CD14-positive monocyte (primary cell): ENCODE measurements at regions not wholly inside any gene's neighbourhood (a gene's known extent, or its start where the extent isn't known, plus 50 kb on each side); places are given as distances from the start of the nearest gene placed in this dataset.

Experiments
- DNase-seq, 3 donors: peaks; one replicate each; pipeline ENCODE4 v3.0.0-alpha.2; 2011 to 2022
- H2AFZ ChIP-seq: 2 replicates; pipeline ENCODE4 v1.6.0; 2012; ENCODE audit warnings: mild to moderate bottlenecking, low read depth, low read length, inconsistent platforms; ENCODE audit not compliant: insufficient read depth, poor library complexity, severe bottlenecking
- H3K27ac ChIP-seq, 2 donors: 1 replicate in 1 of 2; 2 replicates in 1 of 2; pipeline ENCODE4 v1.5.1; 2012 to 2013; ENCODE audit warnings: low read length in 2 of 2, control low read depth in 1 of 2, inconsistent platforms in 1 of 2, low read depth in 1 of 2, mild to moderate bottlenecking in 1 of 2
- H3K27me3 ChIP-seq, 2 donors: one replicate each; pipeline versions ENCODE4 v1.6.0 to v1.6.1; 2011 to 2013; ENCODE audit warnings: low read length in 2 of 2; ENCODE audit not compliant: control insufficient read depth in 2 of 2, insufficient read depth in 2 of 2
- H3K36me3 ChIP-seq, 2 donors: replicated peaks in 1 of 2; 1 replicate in 1 of 2; 2 replicates in 1 of 2; pipeline versions ENCODE4 v1.5.1 to v1.6.1; 2012 to 2013; ENCODE audit warnings: low read length in 2 of 2, control low read depth in 1 of 2, inconsistent platforms in 1 of 2, mild to moderate bottlenecking in 1 of 2; ENCODE audit not compliant: insufficient read depth in 2 of 2, control insufficient read depth in 1 of 2
- H3K4me1 ChIP-seq, 2 donors: 1 replicate in 1 of 2; 2 replicates in 1 of 2; pipeline versions ENCODE4 v1.5.1 to v1.6.1; 2012 to 2013; ENCODE audit warnings: low read length in 2 of 2, control low read depth in 1 of 2, inconsistent platforms in 1 of 2, mild to moderate bottlenecking in 1 of 2, moderate library complexity in 1 of 2; ENCODE audit not compliant: insufficient read depth in 2 of 2, control insufficient read depth in 1 of 2
- H3K4me2 ChIP-seq: replicated peaks from 2 replicates; pipeline ENCODE3; 2012; ENCODE audit warnings: low read length, moderate library complexity, mild to moderate bottlenecking; ENCODE audit not compliant: poor library complexity, severe bottlenecking; ENCODE audit errors: extremely low read depth
- H3K4me3 ChIP-seq, 3 experiments: fragments of 200-600 bp in 1 of 3; sonication (generic) in 1 of 3; replicated peaks in 1 of 3; 1 replicate in 2 of 3; 2 replicates in 1 of 3; pipeline ENCODE4 v1.5.1; 2011 to 2013; ENCODE audit warnings: low read length in 3 of 3, mild to moderate bottlenecking in 3 of 3, control low read depth in 2 of 3, low read depth in 2 of 3, inconsistent platforms in 1 of 3, moderate library complexity in 1 of 3
- H3K79me2 ChIP-seq: 2 replicates; pipeline ENCODE4 v1.6.0; 2012; ENCODE audit warnings: mild to moderate bottlenecking, control low read depth, inconsistent platforms, low read length, moderate library complexity; ENCODE audit not compliant: insufficient read depth
- H3K9ac ChIP-seq: 2 replicates; pipeline ENCODE4 v1.6.0; 2017; ENCODE audit warnings: low read length, mild to moderate bottlenecking; ENCODE audit not compliant: insufficient read depth, poor library complexity, severe bottlenecking
- H3K9me3 ChIP-seq, 2 donors: replicated peaks in 1 of 2; 1 replicate in 1 of 2; 2 replicates in 1 of 2; pipeline versions ENCODE4 v1.5.1 to v1.6.1; 2012 to 2013; ENCODE audit warnings: low read length in 2 of 2, control low read depth in 1 of 2; ENCODE audit not compliant: control insufficient read depth in 1 of 2, insufficient read depth in 1 of 2
- H4K20me1 ChIP-seq: 2 replicates; pipeline ENCODE4 v1.6.0; 2012; ENCODE audit warnings: mild to moderate bottlenecking, low read length, control low read depth, moderate library complexity; ENCODE audit not compliant: insufficient read depth
- H3K27ac Mint-ChIP-seq, 7 donors: one replicate each; pipeline ENCODE4 v1.8.0; 2020; ENCODE audit warnings: mild to moderate bottlenecking in 7 of 7, mixed read lengths in 7 of 7, moderate library complexity in 6 of 7, inconsistent platforms in 2 of 7
- H3K27me3 Mint-ChIP-seq, 3 donors: one replicate each; pipeline ENCODE4 v1.8.0; 2021 to 2022; ENCODE audit warnings: low read depth in 3 of 3, mild to moderate bottlenecking in 3 of 3, mixed read lengths in 3 of 3, moderate library complexity in 3 of 3, inconsistent platforms in 1 of 3
- H3K36me3 Mint-ChIP-seq, 2 donors: one replicate each; pipeline ENCODE4 v1.8.0; 2020; ENCODE audit warnings: mixed read lengths in 2 of 2, inconsistent platforms in 1 of 2, mild to moderate bottlenecking in 1 of 2
- H3K4me1 Mint-ChIP-seq: one replicate; pipeline ENCODE4 v1.8.0; 2020; ENCODE audit warnings: mild to moderate bottlenecking, mixed read lengths
- H3K4me3 Mint-ChIP-seq, 2 donors: one replicate each; pipeline ENCODE4 v1.8.0; 2020; ENCODE audit warnings: mild to moderate bottlenecking in 2 of 2, mixed read lengths in 2 of 2, moderate library complexity in 1 of 2
- H3K9me3 Mint-ChIP-seq, 7 donors: one replicate each; pipeline ENCODE4 v1.8.0; 2020 to 2022; ENCODE audit warnings: mixed read lengths in 7 of 7, mild to moderate bottlenecking in 6 of 7, moderate library complexity in 6 of 7, inconsistent platforms in 2 of 7
- WGBS: methylation state at CpG from one replicate; pipeline ENCODE4 v1.1.5; 2013; ENCODE audit warnings: missing lambda C conversion rate; ENCODE audit not compliant: insufficient coverage; 5-methylcytosine and 5-hydroxymethylcytosine counted together
- intact Hi-C, 2 donors: fragments of 100-400 bp; cut with micrococcal nuclease; formaldehyde crosslinking; loops; one replicate each; pipeline versions ENCODE4 v1.15.0 to v1.15.1; 2023
- TF ChIP-seq, protein P1 (sequence below): fragments of 200-600 bp; IDR thresholded peaks from one replicate; pipeline ENCODE4 v1.8.0; 2022; ENCODE audit warnings: antibody characterized with exemption, mild to moderate bottlenecking

DNA sequence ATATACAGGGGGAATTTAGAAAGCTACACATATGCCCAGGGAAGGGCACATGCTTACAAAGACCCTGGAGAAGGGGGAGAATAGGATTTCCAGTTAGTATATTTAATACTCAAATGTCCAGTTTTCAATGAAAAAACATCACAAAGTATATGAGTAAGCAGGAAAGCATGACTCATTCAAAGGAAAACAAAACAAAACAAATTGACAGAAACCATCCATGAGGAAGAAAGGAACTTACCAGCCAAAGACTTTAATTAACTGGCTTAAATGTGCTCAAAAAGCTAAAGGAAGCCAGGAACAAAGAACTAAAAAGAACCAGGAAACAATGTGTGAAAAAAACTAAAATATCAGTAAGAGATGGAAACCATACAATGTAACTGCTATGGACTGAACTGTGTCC is 716.2 kb upstream of the ARGLU1 start:
- H3K4me1 Mint-ChIP-seq, result no peaks in the 10 kb centered on the region
- no peaks in the 10 kb centered on the region for H3K4me1 ChIP-seq
- H3K27me3 Mint-ChIP-seq, result no peaks in the 10 kb centered on the region
- no peaks in the 10 kb centered on the region for H3K27me3 ChIP-seq
- no peak overlapping the region for H3K4me3 ChIP-seq
- no peaks in the 10 kb centered on the region for H4K20me1 ChIP-seq
- no peak overlapping the region for H3K9ac ChIP-seq
- H3K36me3 Mint-ChIP-seq, result no peaks in the 10 kb centered on the region
- intact Hi-C loops, result no loop called here
- no peak overlapping the region for H3K27ac ChIP-seq
- no peak overlapping the region for H3K4me3 Mint-ChIP-seq
- no peak overlapping the region for H2AFZ ChIP-seq
- H3K36me3 ChIP-seq, result no peaks in the 10 kb centered on the region
- TF ChIP-seq, protein P1, sequence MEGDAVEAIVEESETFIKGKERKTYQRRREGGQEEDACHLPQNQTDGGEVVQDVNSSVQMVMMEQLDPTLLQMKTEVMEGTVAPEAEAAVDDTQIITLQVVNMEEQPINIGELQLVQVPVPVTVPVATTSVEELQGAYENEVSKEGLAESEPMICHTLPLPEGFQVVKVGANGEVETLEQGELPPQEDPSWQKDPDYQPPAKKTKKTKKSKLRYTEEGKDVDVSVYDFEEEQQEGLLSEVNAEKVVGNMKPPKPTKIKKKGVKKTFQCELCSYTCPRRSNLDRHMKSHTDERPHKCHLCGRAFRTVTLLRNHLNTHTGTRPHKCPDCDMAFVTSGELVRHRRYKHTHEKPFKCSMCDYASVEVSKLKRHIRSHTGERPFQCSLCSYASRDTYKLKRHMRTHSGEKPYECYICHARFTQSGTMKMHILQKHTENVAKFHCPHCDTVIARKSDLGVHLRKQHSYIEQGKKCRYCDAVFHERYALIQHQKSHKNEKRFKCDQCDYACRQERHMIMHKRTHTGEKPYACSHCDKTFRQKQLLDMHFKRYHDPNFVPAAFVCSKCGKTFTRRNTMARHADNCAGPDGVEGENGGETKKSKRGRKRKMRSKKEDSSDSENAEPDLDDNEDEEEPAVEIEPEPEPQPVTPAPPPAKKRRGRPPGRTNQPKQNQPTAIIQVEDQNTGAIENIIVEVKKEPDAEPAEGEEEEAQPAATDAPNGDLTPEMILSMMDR, result no peak
- H3K79me2 ChIP-seq, result no peaks in the 10 kb centered on the region
- H3K9me3 ChIP-seq, result peaks cover 6 to 14% of the 10 kb centered on the region in 2 donors
- H3K27ac Mint-ChIP-seq, result no peak overlapping the region
- DNase-seq, result no peak
- H3K4me2 ChIP-seq, result no peak overlapping the region
- H3K9me3 Mint-ChIP-seq, result peaks cover 7 to 19% (median 12%) of the 10 kb centered on the region in 7 donors

DNA sequence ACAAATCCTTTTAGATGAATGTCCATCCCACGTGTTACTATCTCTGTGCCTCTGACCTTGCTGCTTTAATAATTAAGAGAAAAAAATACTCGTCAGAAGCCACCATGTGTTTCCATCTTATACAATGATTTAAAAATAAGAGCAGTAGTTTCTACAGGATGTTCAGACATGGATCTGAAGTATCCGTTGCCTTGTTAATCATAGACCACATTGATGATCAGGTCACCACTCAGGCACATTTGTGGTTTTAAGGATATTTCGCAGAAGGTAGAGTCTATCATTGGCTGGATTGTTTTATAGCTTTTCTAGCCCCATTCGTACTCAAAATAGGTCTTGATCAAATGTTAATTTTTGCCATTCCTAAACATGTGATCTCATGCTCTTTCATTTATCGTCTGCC is 710.0 kb upstream of the ARGLU1 start:
- Histone ChIP-seq H3K79me2 (no peaks in the 10 kb centered on the region), H4K20me1 (no peaks in the 10 kb centered on the region), H3K4me1 (no peaks in the 10 kb centered on the region), H3K36me3 (no peaks in the 10 kb centered on the region), H3K27ac (no peak overlapping the region), H3K27me3 (no peaks in the 10 kb centered on the region), H2AFZ (no peak overlapping the region), H3K4me2 (no peak overlapping the region), H3K9me3 (peaks cover 5 to 8% of the 10 kb centered on the region in 2 donors), H3K9ac (no peak overlapping the region), H3K4me3 (no peak overlapping the region)
- no peak for DNase-seq
- Mint-ChIP-seq H3K27ac (no peak overlapping the region), H3K9me3 (peaks cover 2 to 10% (median 5%) of the 10 kb centered on the region in 7 donors), H3K4me1 (no peaks in the 10 kb centered on the region), H3K4me3 (no peak overlapping the region), H3K27me3 (no peaks in the 10 kb centered on the region), H3K36me3 (no peaks in the 10 kb centered on the region)
- TF ChIP-seq, protein P1, result no peak
- WGBS, result 100% methylated on average over 1 of the region's 6 CpGs
- intact Hi-C loops, result no loop called here
